Ectodermal cell (in vitro differentiated cells): ENCODE measurements at regions not wholly inside any gene's neighbourhood (a gene's known extent, or its start where the extent isn't known, plus 50 kb on each side); places are given as distances from the start of the nearest gene placed in this dataset.
"Not testable (repeated sequence)": the region's sequence is repeated elsewhere in the genome, so short reads cannot be mapped to it uniquely, and the experiment has no call there.

Experiments used
- H3K27ac ChIP-seq: 2 replicates; pipeline ENCODE4 v1.7.0; 2013; ENCODE audit warnings: mild to moderate bottlenecking, low read depth, low read length; ENCODE audit not compliant: insufficient read depth, poor library complexity, severe bottlenecking
- H3K27me3 ChIP-seq: 2 replicates; pipeline ENCODE4 v1.7.0; 2013; ENCODE audit warnings: mild to moderate bottlenecking, low read length; ENCODE audit not compliant: insufficient read depth, control insufficient read depth, poor library complexity, severe bottlenecking
- H3K36me3 ChIP-seq: one replicate; pipeline ENCODE4 v1.7.0; 2013; ENCODE audit warnings: low read length; ENCODE audit not compliant: control insufficient read depth, insufficient read depth
- H3K4me1 ChIP-seq: one replicate; pipeline ENCODE4 v1.7.0; 2013; ENCODE audit warnings: low read length; ENCODE audit not compliant: control insufficient read depth, insufficient read depth
- H3K4me3 ChIP-seq: 2 replicates; pipeline ENCODE4 v1.7.0; 2013; ENCODE audit warnings: low read depth, low read length, control low read depth; ENCODE audit not compliant: insufficient read depth
- H3K9me3 ChIP-seq: 2 replicates; pipeline ENCODE4 v1.7.0; 2013; ENCODE audit warnings: mild to moderate bottlenecking, low read length, moderate library complexity; ENCODE audit not compliant: control insufficient read depth
- WGBS, 2 experiments: methylation state at CpG; one replicate each; pipeline ENCODE4 v1.1.7; 2013; ENCODE audit warnings: missing lambda C conversion rate in 2 of 2; 5-methylcytosine and 5-hydroxymethylcytosine counted together

GRCh38 chr6:115545672-115545986, 515.1 kb downstream of the FRK start:
- no peak overlapping the region for H3K4me3 ChIP-seq
- no peaks in the 10 kb centered on the region for H3K27me3 ChIP-seq
- no peaks in the 10 kb centered on the region for H3K9me3 ChIP-seq
- no peaks in the 10 kb centered on the region for H3K36me3 ChIP-seq
- no peaks in the 10 kb centered on the region for H3K4me1 ChIP-seq
- 78 to 83% methylated on average over 3 of the region's 3 CpGs for WGBS, 2 experiments
- H3K27ac ChIP-seq: no peak overlapping the region

- WGBS, 2 experiments: 81 to 83% methylated on average over 23 of the region's 23 CpGs
- Histone ChIP-seq H3K36me3 (no peaks in the 10 kb centered on the region), H3K9me3 (no peaks in the 10 kb centered on the region), H3K27ac (no peak overlapping the region), H3K27me3 (no peaks in the 10 kb centered on the region), H3K4me1 (no peaks in the 10 kb centered on the region), H3K4me3 (no peak overlapping the region)
These were observed 515.7 kb downstream of the FRK start for GRCh38 chr6:115544765-115545671.

- Histone ChIP-seq H3K27me3 (no peaks in the 10 kb centered on the region), H3K9me3 (no peaks in the 10 kb centered on the region)
- WGBS, 2 experiments: 93 to 95% methylated on average over 1 of the region's 1 CpG
These were observed 520.4 kb downstream of the FRK start for GRCh38 chr6:115540077-115540869.

GRCh38 chr6:115539531-115539930, 521.2 kb downstream of the FRK start:
- Histone ChIP-seq H3K9me3 (no peaks in the 10 kb centered on the region), H3K27me3 (no peaks in the 10 kb centered on the region), H3K4me3 (no peak overlapping the region), H3K27ac (no peak overlapping the region), H3K4me1 (no peaks in the 10 kb centered on the region), H3K36me3 (no peaks in the 10 kb centered on the region)
- 94% methylated on average over 6 of the region's 6 CpGs for WGBS, 2 experiments

More at GRCh38 chr6:115540077-115540869, 520.4 kb downstream of the FRK start:
- no peak overlapping the region for H3K27ac ChIP-seq
- H3K36me3 ChIP-seq: no peaks in the 10 kb centered on the region
- H3K4me3 ChIP-seq: no peak overlapping the region
- no peaks in the 10 kb centered on the region for H3K4me1 ChIP-seq

- Histone ChIP-seq H3K9me3 (no peaks in the 10 kb centered on the region), H3K36me3 (no peaks in the 10 kb centered on the region), H3K27ac (no peak overlapping the region), H3K27me3 (no peaks in the 10 kb centered on the region), H3K4me3 (no peak overlapping the region), H3K4me1 (no peaks in the 10 kb centered on the region)
- WGBS, 2 experiments: 100% methylated on average over 1 of the region's 2 CpGs; no CpG with 5 or more reads in 1 of the 2 experiments
These were observed 535.9 kb downstream of the FRK start for GRCh38 chr6:115524821-115525220.

GRCh38 chr6:115521747-115522146, 538.9 kb downstream of the FRK start:
- not testable (repeated sequence) for H3K27me3 ChIP-seq, H3K9me3 ChIP-seq, H3K4me3 ChIP-seq, H3K4me1 ChIP-seq, H3K27ac ChIP-seq, H3K36me3 ChIP-seq
- WGBS, 2 experiments: 47 to 61% methylated on average over 2 to 3 of the region's 3 CpGs

- no peaks in the 10 kb centered on the region for H3K36me3 ChIP-seq
- no peak overlapping the region for H3K27ac ChIP-seq
- H3K4me3 ChIP-seq: no peak overlapping the region
- WGBS, 2 experiments: 89 to 98% methylated on average over 4 of the region's 4 CpGs
- no peaks in the 10 kb centered on the region for H3K9me3 ChIP-seq
- no peaks in the 10 kb centered on the region for H3K4me1 ChIP-seq
- H3K27me3 ChIP-seq: no peaks in the 10 kb centered on the region
These were observed 546.0 kb downstream of the FRK start for GRCh38 chr6:115514656-115515055.

GRCh38 chr6:115512923-115513322, 547.8 kb downstream of the FRK start:
- Histone ChIP-seq H3K27me3 (no peaks in the 10 kb centered on the region), H3K4me3 (no peak overlapping the region), H3K27ac (no peak overlapping the region), H3K4me1 (no peaks in the 10 kb centered on the region), H3K9me3 (no peaks in the 10 kb centered on the region), H3K36me3 (no peaks in the 10 kb centered on the region)
- 0% methylated on average over 1 of the region's 1 CpG; no CpG with 5 or more reads in 1 of the 2 experiments for WGBS, 2 experiments

- no peak overlapping the region for H3K27ac ChIP-seq
- H3K9me3 ChIP-seq: no peaks in the 10 kb centered on the region
- no peak overlapping the region for H3K4me3 ChIP-seq
- H3K36me3 ChIP-seq: no peaks in the 10 kb centered on the region
- no peaks in the 10 kb centered on the region for H3K27me3 ChIP-seq
- no peaks in the 10 kb centered on the region for H3K4me1 ChIP-seq
These were observed 548.9 kb downstream of the FRK start for GRCh38 chr6:115511771-115512170.

- not testable (repeated sequence) for H3K4me1 ChIP-seq, H3K36me3 ChIP-seq, H3K4me3 ChIP-seq, H3K27me3 ChIP-seq, H3K9me3 ChIP-seq, H3K27ac ChIP-seq
- WGBS, 2 experiments: 42 to 46% methylated on average over 2 of the region's 2 CpGs
These were observed 558.3 kb downstream of the FRK start for GRCh38 chr6:115502432-115502831.
